ENCODE measurements at regions not wholly inside any gene's neighbourhood (a gene's known extent, or its start where the extent isn't known, plus 50 kb on each side); places are given as distances from the start of the nearest gene placed in this dataset.
"Not testable (repeated sequence)": the region's sequence is repeated elsewhere in the genome, so short reads cannot be mapped to it uniquely, and the experiment has no call there.

DNA sequence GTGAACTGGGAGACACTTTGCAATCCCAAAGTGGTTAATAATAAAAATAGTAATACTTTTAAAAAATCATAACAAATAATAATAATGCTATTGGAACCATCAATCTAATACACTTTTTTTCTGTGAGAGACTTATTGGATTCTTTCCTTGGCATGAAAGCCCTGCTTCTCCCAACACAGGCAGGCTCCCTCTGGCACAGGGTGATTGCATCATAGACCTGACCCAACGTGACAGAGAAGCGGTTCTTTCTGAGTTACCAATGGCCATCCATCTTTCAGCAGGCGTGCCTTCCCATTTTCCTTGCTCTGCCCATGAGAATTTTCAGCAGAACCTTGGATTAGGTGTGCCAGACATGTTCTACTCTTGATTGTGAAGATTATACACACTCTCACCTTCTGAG, 242.6 kb upstream of the PLGLB2 start:
- TF ChIP-seq, protein P1, sequence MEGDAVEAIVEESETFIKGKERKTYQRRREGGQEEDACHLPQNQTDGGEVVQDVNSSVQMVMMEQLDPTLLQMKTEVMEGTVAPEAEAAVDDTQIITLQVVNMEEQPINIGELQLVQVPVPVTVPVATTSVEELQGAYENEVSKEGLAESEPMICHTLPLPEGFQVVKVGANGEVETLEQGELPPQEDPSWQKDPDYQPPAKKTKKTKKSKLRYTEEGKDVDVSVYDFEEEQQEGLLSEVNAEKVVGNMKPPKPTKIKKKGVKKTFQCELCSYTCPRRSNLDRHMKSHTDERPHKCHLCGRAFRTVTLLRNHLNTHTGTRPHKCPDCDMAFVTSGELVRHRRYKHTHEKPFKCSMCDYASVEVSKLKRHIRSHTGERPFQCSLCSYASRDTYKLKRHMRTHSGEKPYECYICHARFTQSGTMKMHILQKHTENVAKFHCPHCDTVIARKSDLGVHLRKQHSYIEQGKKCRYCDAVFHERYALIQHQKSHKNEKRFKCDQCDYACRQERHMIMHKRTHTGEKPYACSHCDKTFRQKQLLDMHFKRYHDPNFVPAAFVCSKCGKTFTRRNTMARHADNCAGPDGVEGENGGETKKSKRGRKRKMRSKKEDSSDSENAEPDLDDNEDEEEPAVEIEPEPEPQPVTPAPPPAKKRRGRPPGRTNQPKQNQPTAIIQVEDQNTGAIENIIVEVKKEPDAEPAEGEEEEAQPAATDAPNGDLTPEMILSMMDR (optimal IDR thresholded peaks at IDR 0.05 in 1 of 3, IDR thresholded peaks at IDR 0.05 in 1 of 3, conservative IDR thresholded peaks at IDR 0.05 in 1 of 3; ENCODE audit: extremely low read depth in 1 of 3, insufficient read depth in 2 of 3, low read length in 3 of 3): not testable (repeated sequence)
- not testable (repeated sequence) for TF ChIP-seq EZH2 (IDR thresholded peaks at IDR 0.05; ENCODE audit: low read length)
